IMR-90 (cell line): ENCODE measurements at regions not wholly inside any gene's neighbourhood (a gene's known extent, or its start where the extent isn't known, plus 50 kb on each side); places are given as distances from the start of the nearest gene placed in this dataset.

Experiments
- CTCF ChIP-seq: conservative IDR thresholded peaks from 2 replicates; pipeline ENCODE4 v1.5.1; 2012; ENCODE audit warnings: mild to moderate bottlenecking, low read depth, low read length, improper control_type of control experiment
- USF2 ChIP-seq: fragments of 150-350 bp; IDR thresholded peaks from 2 replicates; pipeline ENCODE4 v1.6.1; 2017; ENCODE audit warnings: mild to moderate bottlenecking, antibody characterized with exemption, low read length, low read depth

GRCh38 chr14:49187799-49188198 lies 398.4 kb downstream of the RPS29 start:
- TF ChIP-seq CTCF, result no peak
- TF ChIP-seq USF2, result no peak
